ENCODE measurements at regions not wholly inside any gene's neighbourhood (a gene's known extent, or its start where the extent isn't known, plus 50 kb on each side); places are given as distances from the start of the nearest gene placed in this dataset.

DNA sequence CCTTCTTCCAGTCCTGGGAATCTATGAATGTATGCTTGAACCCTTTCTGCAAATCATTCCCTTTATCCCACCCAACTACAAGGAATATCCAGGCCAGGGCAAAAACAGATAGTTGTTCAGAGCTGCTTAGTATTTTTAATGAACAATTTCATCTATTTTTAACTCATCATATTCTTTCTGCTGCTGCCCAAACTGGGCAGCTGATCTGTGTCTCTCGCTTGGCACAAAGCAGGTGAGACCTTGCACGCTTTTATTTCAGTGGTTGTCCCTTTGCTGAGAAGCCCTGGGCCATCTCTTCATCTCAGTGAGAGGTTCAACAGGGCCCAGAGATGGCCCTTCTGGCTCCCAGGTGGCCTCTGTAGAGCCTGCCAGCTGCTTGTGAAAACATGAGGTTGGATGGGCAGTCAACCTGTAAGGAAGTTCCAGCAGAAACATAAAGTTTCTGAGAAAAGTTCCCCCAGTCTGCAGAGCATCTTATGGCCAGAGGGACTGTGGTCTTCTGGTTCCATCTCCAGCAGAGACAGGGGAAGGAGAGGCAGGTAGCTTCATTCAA lies 57.5 kb downstream of the MYCN start:
- H3K4me3 ChIP-seq (ENCODE audit: low read depth, low read length) = no peak overlapping the region
- DNase-seq (ENCODE audit: low read depth) = no peak
- TF ChIP-seq, protein P1, sequence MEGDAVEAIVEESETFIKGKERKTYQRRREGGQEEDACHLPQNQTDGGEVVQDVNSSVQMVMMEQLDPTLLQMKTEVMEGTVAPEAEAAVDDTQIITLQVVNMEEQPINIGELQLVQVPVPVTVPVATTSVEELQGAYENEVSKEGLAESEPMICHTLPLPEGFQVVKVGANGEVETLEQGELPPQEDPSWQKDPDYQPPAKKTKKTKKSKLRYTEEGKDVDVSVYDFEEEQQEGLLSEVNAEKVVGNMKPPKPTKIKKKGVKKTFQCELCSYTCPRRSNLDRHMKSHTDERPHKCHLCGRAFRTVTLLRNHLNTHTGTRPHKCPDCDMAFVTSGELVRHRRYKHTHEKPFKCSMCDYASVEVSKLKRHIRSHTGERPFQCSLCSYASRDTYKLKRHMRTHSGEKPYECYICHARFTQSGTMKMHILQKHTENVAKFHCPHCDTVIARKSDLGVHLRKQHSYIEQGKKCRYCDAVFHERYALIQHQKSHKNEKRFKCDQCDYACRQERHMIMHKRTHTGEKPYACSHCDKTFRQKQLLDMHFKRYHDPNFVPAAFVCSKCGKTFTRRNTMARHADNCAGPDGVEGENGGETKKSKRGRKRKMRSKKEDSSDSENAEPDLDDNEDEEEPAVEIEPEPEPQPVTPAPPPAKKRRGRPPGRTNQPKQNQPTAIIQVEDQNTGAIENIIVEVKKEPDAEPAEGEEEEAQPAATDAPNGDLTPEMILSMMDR (conservative IDR thresholded peaks at IDR 0.05; ENCODE audit: low read depth, low read length) = no peak

DNA sequence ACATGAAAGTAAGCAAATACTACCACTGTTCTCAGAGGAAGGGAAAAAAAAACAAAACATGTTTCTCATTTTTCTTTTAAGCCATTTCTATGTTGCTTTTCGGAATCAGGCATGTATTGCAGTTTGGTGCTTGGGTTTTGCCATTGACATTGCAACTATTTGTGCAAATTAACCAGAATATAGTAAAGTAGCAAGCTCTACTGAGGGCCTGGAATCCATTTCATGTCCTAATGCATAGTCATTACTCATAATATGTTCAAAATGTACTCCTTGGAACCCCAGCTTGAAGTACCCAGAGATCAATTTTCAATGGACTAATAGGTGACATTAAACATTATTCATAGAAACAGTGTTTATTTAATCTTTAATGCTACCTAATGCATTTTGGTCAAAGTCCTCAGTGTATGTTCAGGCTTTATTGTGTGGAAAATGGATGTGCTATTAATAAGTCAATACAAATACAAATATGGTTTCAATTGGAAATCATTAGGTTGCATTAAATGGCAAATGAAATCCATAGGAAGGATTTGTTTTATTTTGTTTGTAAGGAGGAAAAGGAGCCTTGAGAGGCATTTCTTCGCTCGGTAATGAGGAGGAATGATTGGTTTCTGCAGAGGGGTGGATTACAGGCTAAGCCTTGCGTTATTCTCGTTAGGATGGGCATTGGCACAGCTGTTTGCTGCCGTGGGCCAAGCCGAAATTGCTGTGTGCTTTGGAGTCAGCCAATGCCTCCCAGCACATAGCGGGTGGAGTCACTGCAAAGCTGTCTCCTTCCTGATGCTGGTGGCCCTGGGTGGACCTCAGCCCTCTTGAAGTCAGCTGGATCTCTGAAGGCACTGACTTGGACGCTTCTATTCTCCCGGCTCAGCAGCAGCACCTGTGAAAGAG lies 56.4 kb downstream of the MYCN start:
- H3K4me3 ChIP-seq (ENCODE audit: low read depth, low read length) = no peak overlapping the region
- TF ChIP-seq, protein P1 (conservative IDR thresholded peaks at IDR 0.05; ENCODE audit: low read depth, low read length) = no peak
- no peak for DNase-seq (ENCODE audit: low read depth)

Data from choroid plexus epithelial cell (primary cell).